Hepatocyte (in vitro differentiated cells): ENCODE measurements at regions not wholly inside any gene's neighbourhood (a gene's known extent, or its start where the extent isn't known, plus 50 kb on each side); places are given as distances from the start of the nearest gene placed in this dataset.

Experiments
- CTCF ChIP-seq: fragments of 200-600 bp; sonication (generic); IDR thresholded peaks from 2 replicates; pipeline ENCODE4 v1.5.1; 2016; ENCODE audit warnings: antibody characterized with exemption, mild to moderate bottlenecking; ENCODE audit not compliant: poor library complexity
- EZH2phosphoT487 ChIP-seq: fragments of 200-600 bp; sonication (generic); IDR thresholded peaks from one replicate; pipeline ENCODE4 v1.6.1; 2018; ENCODE audit warnings: antibody characterized with exemption, mild to moderate bottlenecking, low read depth, moderate library complexity; ENCODE audit not compliant: unreplicated experiment, severe bottlenecking

DNA sequence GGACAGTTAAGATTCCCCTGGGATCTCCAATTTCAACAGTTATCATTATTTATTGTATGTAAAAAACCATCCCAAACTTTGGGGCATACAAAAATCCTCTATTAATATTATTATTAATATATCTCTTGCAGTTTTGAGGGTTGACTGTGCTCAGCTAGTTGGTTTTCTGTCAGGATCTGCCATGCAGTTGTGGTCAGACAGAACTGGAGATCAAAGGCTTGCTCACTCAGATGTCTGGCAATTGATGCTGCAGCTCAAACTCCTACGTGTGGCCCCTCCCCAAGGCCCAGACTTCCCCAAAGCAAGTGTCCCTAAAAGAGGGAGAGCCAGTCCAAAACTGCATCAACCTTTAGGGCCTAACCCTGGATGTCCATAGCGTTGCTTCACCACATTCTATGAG lies 204.7 kb downstream of the TTC32 start:
- TF ChIP-seq CTCF (no peak), EZH2phosphoT487 (no peak)
